ENCODE measurements at regions not wholly inside any gene's neighbourhood (a gene's known extent, or its start where the extent isn't known, plus 50 kb on each side); places are given as distances from the start of the nearest gene placed in this dataset.

GRCh38 chr14:26130690-26131089 is 467.1 kb downstream of the NOVA1 start:
- H4K5ac ChIP-seq (ENCODE audit: insufficient read length, low read depth, low read length), result no peak overlapping the region
- H2BK12ac ChIP-seq (ENCODE audit: insufficient read length, low read depth, low read length), result no peak overlapping the region
- H3K27ac Mint-ChIP-seq, result no peak overlapping the region
- no peak for TF ChIP-seq CTCF (conservative IDR thresholded peaks at IDR 0.05)
- no peak overlapping the region for H4K8ac ChIP-seq (replicated peaks; ENCODE audit: insufficient read length, low read depth, low read length)
- WGBS (ENCODE audit: extremely low coverage, insufficient read length, low lambda C conversion rate), result no CpG with 5 or more reads among the region's 1 CpG
- no peaks in the 10 kb centered on the region for H3K27me3 ChIP-seq (ENCODE audit: insufficient read depth, low read length)
- no peak overlapping the region for H2BK20ac ChIP-seq (ENCODE audit: low read depth, low read length, poor library complexity, severe bottlenecking)
- no peak overlapping the region for H2BK5ac ChIP-seq (ENCODE audit: insufficient read length, low read length)
- H3K36me3 Mint-ChIP-seq (ENCODE audit: insufficient read depth in 1 of 3, low read depth in 3 of 3), result no peaks in the 10 kb centered on the region; a peak in 1 of 7 replicates
- no peaks in the 10 kb centered on the region; the same call in 1 of the 2 replicates for H3K79me2 ChIP-seq (ENCODE audit: insufficient read depth, low read length)
- no peak overlapping the region for H3K14ac ChIP-seq (ENCODE audit: insufficient read depth, low read length)
- no peak overlapping the region for H3K9ac ChIP-seq (ENCODE audit: extremely low read depth, insufficient read length, low read length)
- H3K23ac ChIP-seq (ENCODE audit: insufficient read length, low read depth, low read length), result no peak overlapping the region
- no peak overlapping the region for H3K4me2 ChIP-seq (ENCODE audit: insufficient read depth, insufficient read length, low read length)
- no peak overlapping the region for H4K91ac ChIP-seq (ENCODE audit: insufficient read length, low read depth, low read length)
- H4K20me1 ChIP-seq (ENCODE audit: control insufficient read depth, insufficient read depth, insufficient read length), result no peaks in the 10 kb centered on the region
- no peak overlapping the region for H2BK120ac ChIP-seq (ENCODE audit: low read depth, low read length, poor library complexity, severe bottlenecking)
- no peak overlapping the region for H3K27ac ChIP-seq (ENCODE audit: insufficient read length, low read depth, low read length)
- H3K23me2 ChIP-seq (ENCODE audit: insufficient read length, low read depth, low read length, poor library complexity, severe bottlenecking), result no peaks in the 10 kb centered on the region
- peaks cover 23 to 24% of the 10 kb centered on the region in 2 experiments for H3K4me1 Mint-ChIP-seq
- no peaks in the 10 kb centered on the region for H3K9me3 ChIP-seq (ENCODE audit: control insufficient read depth, low read depth, low read length)
- DNase-seq, result no peak
- no peaks in the 10 kb centered on the region for H3K27me3 Mint-ChIP-seq (ENCODE audit: low read depth)
- no peak overlapping the region for H2AK5ac ChIP-seq (ENCODE audit: insufficient read length, low read length)
- no peak overlapping the region for H3K56ac ChIP-seq (ENCODE audit: insufficient read length, low read depth, low read length)
- peaks cover 4% of the 10 kb centered on the region; the same call in 1 of the 2 replicates for H3K4me1 ChIP-seq (ENCODE audit: insufficient read depth, low read length)
- no peaks in the 10 kb centered on the region for H3K79me1 ChIP-seq (ENCODE audit: insufficient read depth, low read depth, low read length, poor library complexity, severe bottlenecking)
- no peaks in the 10 kb centered on the region for H3K9me3 Mint-ChIP-seq
- no peak overlapping the region for H3K4ac ChIP-seq (ENCODE audit: low read depth, low read length)
- H3K4me3 Mint-ChIP-seq, result no peak overlapping the region
- no peak overlapping the region for H3K18ac ChIP-seq (ENCODE audit: insufficient read length, low read depth, low read length)
- no peak overlapping the region for H2AFZ ChIP-seq (ENCODE audit: low read length)
- no peak overlapping the region for H2BK15ac ChIP-seq (ENCODE audit: low read depth, low read length)
- H3T11ph ChIP-seq (ENCODE audit: low read length), result no peak overlapping the region

Measured in H9 (cell line).